Stomach (tissue), 4 donors: ENCODE measurements at regions not wholly inside any gene's neighbourhood (a gene's known extent, or its start where the extent isn't known, plus 50 kb on each side); places are given as distances from the start of the nearest gene placed in this dataset.

Source experiments
- EP300 ChIP-seq: sonication (generic); formaldehyde crosslinking; IDR thresholded peaks from one replicate; pipeline ENCODE4 v1.6.1; 2017; ENCODE audit warnings: antibody characterized with exemption
- POLR2A ChIP-seq, 4 donors: fragments of 450-650 bp; IDR thresholded peaks; one replicate each; pipeline ENCODE4 v1.6.1; 2016; ENCODE audit warnings: antibody characterized with exemption in 4 of 4, control low read depth in 2 of 4, mild to moderate bottlenecking in 1 of 4, moderate library complexity in 1 of 4
- POLR2AphosphoS5 ChIP-seq, 3 donors: sonication (generic); formaldehyde crosslinking; IDR thresholded peaks; one replicate each; pipeline ENCODE4 v1.6.1; 2016; ENCODE audit warnings: antibody characterized with exemption in 3 of 3
- TF ChIP-seq, protein P1 (sequence below), 7 experiments: fragments of 450-650 bp in 4 of 7; fragments of 200-600 bp in 3 of 7; sonication (generic) in 3 of 7; IDR thresholded peaks; one replicate each; pipeline ENCODE4 v1.5.1; 2016 to 2019; ENCODE audit warnings: antibody characterized with exemption in 7 of 7, control low read depth in 2 of 7, mild to moderate bottlenecking in 1 of 7

DNA sequence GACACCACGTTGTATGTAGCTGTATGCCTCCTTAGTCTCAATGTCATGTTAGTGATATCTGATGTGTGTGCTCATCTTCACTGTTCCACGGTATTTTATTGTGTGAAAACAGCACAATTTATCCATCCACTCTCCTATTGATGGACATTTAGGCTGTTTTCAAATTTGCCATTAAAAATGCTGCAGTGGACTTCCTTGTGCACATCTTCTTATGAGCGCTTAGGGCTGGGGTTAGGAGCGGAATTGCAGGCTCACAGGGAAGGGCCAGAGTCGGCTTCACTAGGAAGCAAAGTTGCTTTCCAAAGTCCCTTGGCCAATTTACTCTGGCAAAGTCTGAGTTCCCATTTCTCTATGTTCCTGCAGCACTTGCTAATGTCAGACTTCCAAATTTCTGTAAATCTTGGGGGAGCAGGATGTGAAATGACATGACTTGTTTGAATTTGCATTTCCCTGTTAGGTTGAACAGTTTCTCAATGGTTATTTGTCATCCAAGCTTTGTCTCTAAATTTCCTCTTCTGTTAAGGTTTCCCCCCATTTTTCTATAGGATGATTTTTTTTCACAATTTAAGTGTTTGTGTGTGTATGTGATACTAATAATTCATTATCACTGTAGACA is 75.4 kb downstream of the MYEOV start:
- TF ChIP-seq, protein P1, sequence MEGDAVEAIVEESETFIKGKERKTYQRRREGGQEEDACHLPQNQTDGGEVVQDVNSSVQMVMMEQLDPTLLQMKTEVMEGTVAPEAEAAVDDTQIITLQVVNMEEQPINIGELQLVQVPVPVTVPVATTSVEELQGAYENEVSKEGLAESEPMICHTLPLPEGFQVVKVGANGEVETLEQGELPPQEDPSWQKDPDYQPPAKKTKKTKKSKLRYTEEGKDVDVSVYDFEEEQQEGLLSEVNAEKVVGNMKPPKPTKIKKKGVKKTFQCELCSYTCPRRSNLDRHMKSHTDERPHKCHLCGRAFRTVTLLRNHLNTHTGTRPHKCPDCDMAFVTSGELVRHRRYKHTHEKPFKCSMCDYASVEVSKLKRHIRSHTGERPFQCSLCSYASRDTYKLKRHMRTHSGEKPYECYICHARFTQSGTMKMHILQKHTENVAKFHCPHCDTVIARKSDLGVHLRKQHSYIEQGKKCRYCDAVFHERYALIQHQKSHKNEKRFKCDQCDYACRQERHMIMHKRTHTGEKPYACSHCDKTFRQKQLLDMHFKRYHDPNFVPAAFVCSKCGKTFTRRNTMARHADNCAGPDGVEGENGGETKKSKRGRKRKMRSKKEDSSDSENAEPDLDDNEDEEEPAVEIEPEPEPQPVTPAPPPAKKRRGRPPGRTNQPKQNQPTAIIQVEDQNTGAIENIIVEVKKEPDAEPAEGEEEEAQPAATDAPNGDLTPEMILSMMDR (IDR thresholded peaks at IDR 0.05) = no peak
- TF ChIP-seq EP300 = no peak
- TF ChIP-seq POLR2AphosphoS5 (IDR thresholded peaks at IDR 0.05) = no peak
- no peak for TF ChIP-seq POLR2A (IDR thresholded peaks at IDR 0.05)
